ENCODE measurements at regions not wholly inside any gene's neighbourhood (a gene's known extent, or its start where the extent isn't known, plus 50 kb on each side); places are given as distances from the start of the nearest gene placed in this dataset.
A peak's percentile ranks its signal among the peaks of the same experiment; 100 is the strongest.

- Histone ChIP-seq H3K4me1 (ENCODE audit: insufficient read depth) (peaks cover 37% of the 10 kb centered on the region), H3K79me2 (replicated peaks; ENCODE audit: insufficient read depth) (no peaks in the 10 kb centered on the region), H3F3A (replicated peaks; ENCODE audit: low read depth) (no peaks in the 10 kb centered on the region), H3K27ac (ENCODE audit: low read depth) (no peak overlapping the region), H3K9me2 (ENCODE audit: insufficient read depth) (no peaks in the 10 kb centered on the region; the same call in 1 of the 2 replicates), H3K4me3 (no peak overlapping the region), H3K4me2 (peak overlapping the region; percentile 63), H2AFZ (no peak overlapping the region), H3K27me3 (ENCODE audit: insufficient read depth) (no peaks in the 10 kb centered on the region), H3K36me3 (ENCODE audit: insufficient read depth) (no peaks in the 10 kb centered on the region), H4K20me1 (replicated peaks; ENCODE audit: insufficient read depth) (no peaks in the 10 kb centered on the region)
- Mint-ChIP-seq H3K36me3 (ENCODE audit: low read depth) (no peaks in the 10 kb centered on the region), H3K4me1 (peaks cover 38% of the 10 kb centered on the region), H3K27ac (no peak overlapping the region), H3K9me3 (no peaks in the 10 kb centered on the region), H3K27me3 (ENCODE audit: insufficient read depth, low read depth, poor library complexity) (no peaks in the 10 kb centered on the region), H3K4me3 (no peak overlapping the region)
- TF ChIP-seq POLR2AphosphoS5 (IDR thresholded peaks at IDR 0.05; ENCODE audit: low read depth) (no peak), NANOG (IDR thresholded peaks at IDR 0.05; ENCODE audit: borderline replicate concordance) (peak; percentile 55; the same call in 1 of the 2 replicates)
- ATAC-seq (peak; percentile 84), DNase-seq (ENCODE audit: low spot score) (peak; percentile 22)
These were observed 143.4 kb upstream of the CDH6 start for GRCh38 chr5:31049936-31050704.

GRCh38 chr5:31049461-31049860 lies 144.0 kb upstream of the CDH6 start:
- H3F3A ChIP-seq (replicated peaks; ENCODE audit: low read depth): no peaks in the 10 kb centered on the region
- H3K27ac ChIP-seq (ENCODE audit: low read depth): no peak overlapping the region
- no peaks in the 10 kb centered on the region for H3K36me3 ChIP-seq (ENCODE audit: insufficient read depth)
- no peaks in the 10 kb centered on the region; the same call in 1 of the 2 replicates for H3K9me2 ChIP-seq (ENCODE audit: insufficient read depth)
- no peak for ATAC-seq
- TF ChIP-seq POLR2AphosphoS5 (IDR thresholded peaks at IDR 0.05; ENCODE audit: low read depth): no peak
- no peak for TF ChIP-seq ZNF462 (CRISPR knock-in tag; IDR thresholded peaks at IDR 0.05)
- TF ChIP-seq JUNB (IDR thresholded peaks at IDR 0.05; ENCODE audit: unreplicated experiment): no peak
- TF ChIP-seq EZH2phosphoT487 (IDR thresholded peaks at IDR 0.05; ENCODE audit: unreplicated experiment): no peak
- no peak for TF ChIP-seq CREB1 (CRISPR knock-in tag; IDR thresholded peaks at IDR 0.05; ENCODE audit: low read depth)
- no peak for TF ChIP-seq EZH2 (IDR thresholded peaks at IDR 0.05; ENCODE audit: low read depth, unreplicated experiment)
- no peak for TF ChIP-seq REST (IDR thresholded peaks at IDR 0.05; ENCODE audit: unreplicated experiment)
- TF ChIP-seq ZNF331 (CRISPR knock-in tag; IDR thresholded peaks at IDR 0.05; ENCODE audit: low read depth): no peak
- Mint-ChIP-seq H3K36me3 (ENCODE audit: low read depth) (no peaks in the 10 kb centered on the region), H3K27ac (peak overlapping the region; percentile 54), H3K4me1 (peaks cover 38% of the 10 kb centered on the region), H3K9me3 (no peaks in the 10 kb centered on the region), H3K4me3 (no peak overlapping the region), H3K27me3 (ENCODE audit: insufficient read depth, low read depth, poor library complexity) (no peaks in the 10 kb centered on the region)
- H3K79me2 ChIP-seq (replicated peaks; ENCODE audit: insufficient read depth): no peaks in the 10 kb centered on the region
- H3K4me1 ChIP-seq (ENCODE audit: insufficient read depth): peaks cover 37% of the 10 kb centered on the region
- no peak for DNase-seq (ENCODE audit: low spot score)
- H4K20me1 ChIP-seq (replicated peaks; ENCODE audit: insufficient read depth): no peaks in the 10 kb centered on the region
- 0 out of 2 replicates have a peak overlapping the region, but pooled peaks have one; percentile 8 for H2AFZ ChIP-seq
- H3K27me3 ChIP-seq (ENCODE audit: insufficient read depth): no peaks in the 10 kb centered on the region
- peak overlapping the region; percentile 63 for H3K4me2 ChIP-seq
- no peak overlapping the region for H3K4me3 ChIP-seq

Data from GM23338 (cell line).